Astrocyte of the cerebellum (primary cell): ENCODE measurements at regions not wholly inside any gene's neighbourhood (a gene's known extent, or its start where the extent isn't known, plus 50 kb on each side); places are given as distances from the start of the nearest gene placed in this dataset.

Source experiments
- DNase-seq: peaks from one replicate; pipeline ENCODE4 v3.0.0-alpha.2; 2011; ENCODE audit warnings: low read depth
- H3K4me3 ChIP-seq: 2 replicates; pipeline ENCODE4 v1.5.1; 2011; ENCODE audit warnings: mild to moderate bottlenecking, low read depth, low read length, moderate library complexity
- CTCF ChIP-seq: IDR thresholded peaks from 2 replicates; pipeline ENCODE4 v1.5.1; 2012; ENCODE audit warnings: low read length, low read depth, moderate library complexity, mild to moderate bottlenecking; ENCODE audit errors: missing control alignments
- in situ Hi-C: cut with HindIII; loops from 2 replicates; pipeline ENCODE4 v1.10.0; 2017; ENCODE audit warnings: low sequenced_read_pairs

DNA sequence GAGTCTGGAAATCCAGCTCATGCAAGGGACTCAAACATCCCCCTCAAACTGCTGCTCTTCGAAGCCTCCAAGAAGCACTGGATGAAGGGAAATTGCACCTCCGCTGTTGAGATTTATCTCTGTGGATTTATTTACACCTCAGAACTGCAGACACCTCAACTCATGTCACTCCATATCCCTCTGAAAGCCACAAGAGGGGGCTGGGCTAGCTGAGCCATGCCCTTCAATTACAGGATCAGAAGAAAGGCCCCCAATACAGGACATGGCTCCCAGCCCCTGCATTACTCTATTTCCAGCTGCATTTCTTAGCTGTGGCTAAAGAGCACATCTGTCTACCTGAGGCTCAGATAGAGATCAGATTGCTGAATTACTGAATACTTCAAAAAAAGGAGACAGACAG, 103.1 kb upstream of the DYNLRB2 start:
- no peak for TF ChIP-seq CTCF
- in situ Hi-C loops, result no loop called here
- no peak overlapping the region for H3K4me3 ChIP-seq

DNA sequence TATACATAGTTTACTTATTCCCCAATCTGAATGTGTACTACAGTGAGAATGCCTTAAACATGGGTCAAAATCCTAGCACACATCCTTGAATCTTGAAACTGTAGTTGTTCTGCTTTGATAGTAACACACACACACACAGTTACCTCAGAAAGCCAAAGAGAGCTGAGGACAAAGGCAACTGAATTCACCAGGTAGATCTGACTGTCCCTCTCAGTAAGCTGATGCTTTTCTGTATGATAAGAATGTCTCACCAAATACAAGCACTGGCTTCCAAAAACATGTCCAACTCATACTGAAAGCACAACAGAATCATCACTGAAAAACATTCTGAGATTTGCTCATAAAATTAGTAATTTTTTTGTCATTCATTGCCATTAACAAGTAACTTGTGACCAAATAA, 104.3 kb upstream of the DYNLRB2 start:
- no peak for DNase-seq
- no peak overlapping the region for H3K4me3 ChIP-seq
- TF ChIP-seq CTCF, result no peak
- in situ Hi-C loops, result no loop called here

More for the DNA sequence above, 103.1 kb upstream of the DYNLRB2 start:
- DNase-seq, result no peak

DNA sequence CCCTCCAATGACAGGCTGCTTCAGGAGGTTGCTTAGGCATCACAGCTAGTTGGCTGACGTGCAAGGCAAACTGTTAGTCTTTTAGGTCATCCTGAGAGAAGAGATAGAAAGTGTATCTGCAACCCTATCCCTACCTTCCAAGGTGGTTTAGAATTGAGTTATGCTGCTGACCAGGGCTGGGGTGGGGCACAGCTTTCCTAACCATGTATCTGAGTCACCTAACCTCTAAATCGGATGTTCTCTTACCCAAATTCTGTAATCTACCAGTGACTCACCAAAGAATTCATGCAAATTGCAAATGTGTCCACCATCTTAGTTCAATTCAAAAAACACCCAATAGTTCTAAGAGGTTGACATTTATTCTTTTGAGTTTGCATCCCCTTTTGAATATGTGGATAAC, 107.2 kb upstream of the DYNLRB2 start:
- no peak overlapping the region for H3K4me3 ChIP-seq
- DNase-seq, result no peak
- in situ Hi-C loops, result no loop called here
- TF ChIP-seq CTCF, result no peak

DNA sequence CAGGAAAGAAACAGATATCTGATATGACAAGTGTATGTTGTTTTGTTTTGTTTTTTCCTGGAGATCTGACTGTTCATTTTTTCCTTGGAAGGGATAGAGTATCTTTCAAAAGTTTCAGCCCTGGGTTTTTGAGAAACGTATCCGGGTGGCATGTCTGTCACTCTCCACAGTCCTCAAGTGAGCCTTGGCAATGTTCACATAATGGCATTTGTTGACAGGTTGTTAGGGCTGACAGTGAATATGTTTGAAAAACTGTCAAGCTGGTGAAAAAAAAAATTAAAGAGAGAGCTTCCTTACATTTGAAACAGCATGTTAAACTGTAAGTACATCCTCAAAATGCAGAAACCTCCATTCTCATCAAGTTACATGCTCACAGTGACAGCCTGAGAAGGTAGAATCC, 113.0 kb upstream of the DYNLRB2 start:
- in situ Hi-C loops, result no loop called here
- DNase-seq, result no peak
- TF ChIP-seq CTCF, result no peak
- no peak overlapping the region for H3K4me3 ChIP-seq

DNA sequence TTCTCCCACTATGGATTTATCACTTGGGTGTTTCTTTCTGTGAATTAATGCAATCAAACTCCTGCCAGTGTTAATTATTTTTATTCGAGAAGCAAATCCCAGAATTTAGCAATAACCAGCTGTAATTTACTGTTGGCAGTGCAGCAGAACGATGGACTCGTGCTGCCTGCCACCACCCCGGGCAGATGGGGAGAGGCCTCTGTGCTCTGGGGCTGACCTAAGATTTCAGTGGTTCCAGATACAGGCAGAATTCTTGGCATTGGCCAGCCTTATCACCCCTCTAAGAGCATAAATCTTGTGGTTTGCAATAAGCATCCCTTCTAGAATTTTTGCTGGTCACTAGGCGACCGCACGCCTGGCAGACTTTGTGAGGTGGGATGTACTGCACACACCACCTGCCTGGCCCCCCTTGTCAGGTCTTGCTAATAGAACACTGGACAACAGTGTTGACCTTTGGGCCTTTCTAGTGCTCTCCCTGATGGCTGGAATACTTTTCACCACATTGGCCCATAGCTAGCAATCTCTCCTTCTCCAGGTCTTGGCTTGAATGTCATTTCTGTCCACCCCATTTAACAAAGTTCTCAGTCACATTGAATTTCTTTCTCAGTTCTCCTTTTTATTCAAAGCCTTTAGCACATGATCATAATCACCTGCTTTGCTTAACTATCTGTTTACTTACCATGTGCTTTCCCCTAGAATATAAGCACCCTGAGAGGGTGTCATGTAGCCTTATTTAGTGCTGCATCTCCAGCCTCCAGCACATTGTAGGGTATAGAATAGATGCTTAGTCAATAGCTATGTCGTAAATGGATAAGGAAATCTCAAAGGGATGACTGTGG, 122.1 kb upstream of the DYNLRB2 start:
- TF ChIP-seq CTCF, result no peak
- DNase-seq, result no peak
- no peak overlapping the region for H3K4me3 ChIP-seq
- in situ Hi-C loops, result no loop called here

GRCh38 chr16:80417706-80418271, 123.0 kb upstream of the DYNLRB2 start:
- in situ Hi-C loops, result no loop called here
- H3K4me3 ChIP-seq, result no peak overlapping the region
- TF ChIP-seq CTCF, result no peak
- DNase-seq, result no peak
